Prostate gland (tissue), 2 donors: ENCODE measurements at regions not wholly inside any gene's neighbourhood (a gene's known extent, or its start where the extent isn't known, plus 50 kb on each side); places are given as distances from the start of the nearest gene placed in this dataset.

Experiments used
- DNase-seq: peaks from one replicate; pipeline ENCODE4 v3.0.0-alpha.2; 2019; ENCODE audit warnings: low spot score
- H3K27ac ChIP-seq, 2 donors: fragments of 200-600 bp; sonication (generic); 2 replicates each; pipeline ENCODE4 v1.5.1; 2017 to 2019
- H3K27me3 ChIP-seq: fragments of 200-600 bp; sonication (generic); replicated peaks from 2 replicates; pipeline ENCODE4 v1.5.1; 2019; ENCODE audit not compliant: insufficient read depth
- H3K36me3 ChIP-seq, 2 donors: fragments of 200-600 bp; sonication (generic); 1 replicate in 1 of 2; 2 replicates in 1 of 2; pipeline versions ENCODE4 v1.5.1 to v1.8.1; 2017 to 2019
- H3K4me1 ChIP-seq: fragments of 200-600 bp; sonication (generic); replicated peaks from 2 replicates; pipeline ENCODE4 v1.5.1; 2019
- H3K4me3 ChIP-seq, 2 donors: fragments of 200-600 bp; sonication (generic); 2 replicates each; pipeline ENCODE4 v1.5.1; 2017 to 2019
- H3K9me3 ChIP-seq: fragments of 200-600 bp; sonication (generic); 2 replicates; pipeline ENCODE4 v1.5.1; 2017
- POLR2A ChIP-seq: fragments of 450-650 bp; IDR thresholded peaks from one replicate; pipeline ENCODE4 v1.6.1; 2016; ENCODE audit warnings: antibody characterized with exemption, mild to moderate bottlenecking
- POLR2AphosphoS5 ChIP-seq: sonication (generic); formaldehyde crosslinking; IDR thresholded peaks from one replicate; pipeline ENCODE4 v1.6.1; 2017; ENCODE audit warnings: antibody characterized with exemption
- WGBS: methylation state at CpG from one replicate; pipeline ENCODE4 v1.1.5; 2018; 5-methylcytosine and 5-hydroxymethylcytosine counted together
- intact Hi-C: fragments of 100-400 bp; cut with DNase I; formaldehyde crosslinking; loops from one replicate; pipeline ENCODE4 v1.14.2; 2022
- TF ChIP-seq, protein P1 (sequence below), 4 experiments: fragments of 200-600 bp in 2 of 4; fragments of 450-650 bp in 2 of 4; sonication (generic) in 2 of 4; IDR thresholded peaks; 1 replicate in 3 of 4; 2 replicates in 1 of 4; pipeline ENCODE4 v1.5.1; 2016 to 2019; ENCODE audit warnings: antibody characterized with exemption in 4 of 4, mild to moderate bottlenecking in 2 of 4, moderate library complexity in 2 of 4

DNA sequence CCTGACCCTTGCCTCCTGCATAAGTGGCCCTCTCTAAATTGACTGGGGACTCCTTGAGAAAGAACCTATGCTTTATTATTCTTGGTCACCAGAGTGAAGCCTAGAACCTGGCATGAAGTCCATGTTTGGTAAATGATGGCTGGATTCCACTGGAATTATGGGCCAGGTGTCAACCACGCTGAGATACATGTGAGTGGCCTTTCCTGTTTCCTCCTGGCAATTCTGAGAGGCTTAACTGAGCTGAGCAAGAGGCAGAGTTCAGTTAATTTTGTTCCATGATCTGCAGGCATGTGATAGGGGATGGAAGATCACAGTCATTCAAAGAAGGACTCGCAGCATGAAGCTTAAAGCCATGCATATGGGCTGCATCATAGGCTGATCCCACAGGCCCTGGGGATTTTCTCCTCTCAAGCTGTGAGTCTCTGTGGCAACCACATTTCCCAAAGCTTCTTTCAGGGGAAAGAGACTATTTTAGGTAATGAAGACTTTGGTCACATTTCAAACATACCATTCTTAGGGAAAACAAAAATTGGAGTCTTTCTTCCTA, 69.4 kb upstream of the CLNK start:
- 70% methylated on average over 2 of the region's 2 CpGs for WGBS
- Histone ChIP-seq H3K9me3 (no peaks in the 10 kb centered on the region), H3K27ac (no peak overlapping the region), H3K27me3 (no peaks in the 10 kb centered on the region), H3K36me3 (no peaks in the 10 kb centered on the region), H3K4me1 (no peaks in the 10 kb centered on the region), H3K4me3 (no peak overlapping the region)
- TF ChIP-seq POLR2AphosphoS5 (no peak), POLR2A (no peak)
- TF ChIP-seq, protein P1, sequence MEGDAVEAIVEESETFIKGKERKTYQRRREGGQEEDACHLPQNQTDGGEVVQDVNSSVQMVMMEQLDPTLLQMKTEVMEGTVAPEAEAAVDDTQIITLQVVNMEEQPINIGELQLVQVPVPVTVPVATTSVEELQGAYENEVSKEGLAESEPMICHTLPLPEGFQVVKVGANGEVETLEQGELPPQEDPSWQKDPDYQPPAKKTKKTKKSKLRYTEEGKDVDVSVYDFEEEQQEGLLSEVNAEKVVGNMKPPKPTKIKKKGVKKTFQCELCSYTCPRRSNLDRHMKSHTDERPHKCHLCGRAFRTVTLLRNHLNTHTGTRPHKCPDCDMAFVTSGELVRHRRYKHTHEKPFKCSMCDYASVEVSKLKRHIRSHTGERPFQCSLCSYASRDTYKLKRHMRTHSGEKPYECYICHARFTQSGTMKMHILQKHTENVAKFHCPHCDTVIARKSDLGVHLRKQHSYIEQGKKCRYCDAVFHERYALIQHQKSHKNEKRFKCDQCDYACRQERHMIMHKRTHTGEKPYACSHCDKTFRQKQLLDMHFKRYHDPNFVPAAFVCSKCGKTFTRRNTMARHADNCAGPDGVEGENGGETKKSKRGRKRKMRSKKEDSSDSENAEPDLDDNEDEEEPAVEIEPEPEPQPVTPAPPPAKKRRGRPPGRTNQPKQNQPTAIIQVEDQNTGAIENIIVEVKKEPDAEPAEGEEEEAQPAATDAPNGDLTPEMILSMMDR (IDR thresholded peaks at IDR 0.05), result no peak
- intact Hi-C loops, result no loop called here
- DNase-seq, result no peak

DNA sequence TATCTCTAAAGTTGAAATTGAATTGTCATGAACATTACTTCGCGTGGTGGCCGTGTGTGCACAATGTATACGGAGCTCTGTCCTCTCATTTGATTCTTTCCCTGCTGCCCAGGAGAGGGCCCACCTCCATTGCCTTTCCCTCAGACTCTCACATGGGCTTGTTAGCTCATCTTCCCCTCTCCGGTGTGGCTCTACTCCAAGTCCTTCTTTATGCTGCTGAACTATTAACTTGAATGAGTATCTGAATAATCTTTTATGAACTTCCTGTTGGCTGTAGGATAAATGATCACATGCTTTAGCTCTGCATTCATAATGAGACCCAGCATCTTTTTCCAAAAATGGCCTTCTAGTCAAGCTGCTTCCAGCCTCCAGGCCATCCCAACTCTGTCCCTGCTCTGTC, 68.8 kb upstream of the CLNK start:
- 87% methylated on average over 5 of the region's 5 CpGs for WGBS
- H3K9me3 ChIP-seq, result no peaks in the 10 kb centered on the region
- TF ChIP-seq, protein P1 (IDR thresholded peaks at IDR 0.05), result no peak
- no peak for TF ChIP-seq POLR2A
- TF ChIP-seq POLR2AphosphoS5, result no peak
- intact Hi-C loops, result no loop called here
- H3K4me1 ChIP-seq, result no peaks in the 10 kb centered on the region
- no peak overlapping the region for H3K4me3 ChIP-seq
- no peaks in the 10 kb centered on the region for H3K27me3 ChIP-seq
- no peak for DNase-seq
- no peaks in the 10 kb centered on the region for H3K36me3 ChIP-seq
- H3K27ac ChIP-seq, result no peak overlapping the region

DNA sequence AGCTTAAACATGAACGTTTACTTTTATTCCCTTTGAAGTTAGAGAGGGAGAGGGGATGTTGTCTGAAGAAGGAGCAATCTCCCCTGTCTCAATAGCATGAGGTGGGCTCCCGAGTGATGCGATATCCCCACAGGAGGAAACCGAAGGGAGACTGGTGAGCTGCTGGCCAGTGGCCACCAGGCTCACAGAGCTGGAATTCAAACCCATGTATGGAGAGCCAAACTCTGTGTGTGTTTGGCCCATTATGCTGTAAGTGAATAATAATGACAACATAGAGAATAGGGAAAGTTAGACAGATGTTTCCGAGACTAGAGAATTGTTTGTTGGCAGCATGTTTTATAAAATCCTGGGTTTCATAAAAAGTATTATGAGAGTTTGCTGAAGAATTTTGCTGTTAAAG, 66.1 kb upstream of the CLNK start:
- Histone ChIP-seq H3K9me3 (no peaks in the 10 kb centered on the region), H3K27ac (no peak overlapping the region), H3K4me1 (no peaks in the 10 kb centered on the region), H3K4me3 (no peak overlapping the region), H3K27me3 (no peaks in the 10 kb centered on the region), H3K36me3 (no peaks in the 10 kb centered on the region)
- no peak for DNase-seq
- intact Hi-C loops, result no loop called here
- WGBS, result 29% methylated on average over 5 of the region's 5 CpGs
- TF ChIP-seq POLR2AphosphoS5 (no peak), POLR2A (no peak)
- TF ChIP-seq, protein P1 (IDR thresholded peaks at IDR 0.05), result no peak

DNA sequence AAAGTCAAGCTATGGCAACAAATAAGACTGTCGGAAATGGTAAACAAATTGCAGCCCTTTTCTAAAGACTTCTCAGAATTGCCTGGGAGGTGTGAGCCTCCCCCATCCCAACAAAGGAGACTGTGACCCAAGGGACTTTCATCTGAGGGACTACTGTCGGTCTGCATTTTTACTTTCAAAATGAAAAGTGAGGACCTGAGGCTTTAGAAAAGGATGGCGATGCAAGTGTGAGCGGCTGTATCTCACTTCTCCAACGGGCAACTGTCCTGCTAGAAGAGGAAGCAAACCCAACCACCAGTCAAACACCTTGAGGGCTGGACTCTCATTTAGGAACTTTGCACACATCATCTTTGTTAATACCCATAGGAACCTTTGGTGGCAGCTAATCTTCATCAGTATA, 62.6 kb upstream of the CLNK start:
- WGBS, result 77% methylated on average over 5 of the region's 5 CpGs
- H3K4me1 ChIP-seq, result no peaks in the 10 kb centered on the region
- intact Hi-C loops, result no loop called here
- H3K4me3 ChIP-seq, result no peak overlapping the region
- TF ChIP-seq, protein P1 (IDR thresholded peaks at IDR 0.05), result no peak
- TF ChIP-seq POLR2A (no peak), POLR2AphosphoS5 (no peak)
- no peaks in the 10 kb centered on the region for H3K36me3 ChIP-seq
- no peak for DNase-seq
- no peak overlapping the region for H3K27ac ChIP-seq
- no peaks in the 10 kb centered on the region for H3K27me3 ChIP-seq
- no peaks in the 10 kb centered on the region for H3K9me3 ChIP-seq

DNA sequence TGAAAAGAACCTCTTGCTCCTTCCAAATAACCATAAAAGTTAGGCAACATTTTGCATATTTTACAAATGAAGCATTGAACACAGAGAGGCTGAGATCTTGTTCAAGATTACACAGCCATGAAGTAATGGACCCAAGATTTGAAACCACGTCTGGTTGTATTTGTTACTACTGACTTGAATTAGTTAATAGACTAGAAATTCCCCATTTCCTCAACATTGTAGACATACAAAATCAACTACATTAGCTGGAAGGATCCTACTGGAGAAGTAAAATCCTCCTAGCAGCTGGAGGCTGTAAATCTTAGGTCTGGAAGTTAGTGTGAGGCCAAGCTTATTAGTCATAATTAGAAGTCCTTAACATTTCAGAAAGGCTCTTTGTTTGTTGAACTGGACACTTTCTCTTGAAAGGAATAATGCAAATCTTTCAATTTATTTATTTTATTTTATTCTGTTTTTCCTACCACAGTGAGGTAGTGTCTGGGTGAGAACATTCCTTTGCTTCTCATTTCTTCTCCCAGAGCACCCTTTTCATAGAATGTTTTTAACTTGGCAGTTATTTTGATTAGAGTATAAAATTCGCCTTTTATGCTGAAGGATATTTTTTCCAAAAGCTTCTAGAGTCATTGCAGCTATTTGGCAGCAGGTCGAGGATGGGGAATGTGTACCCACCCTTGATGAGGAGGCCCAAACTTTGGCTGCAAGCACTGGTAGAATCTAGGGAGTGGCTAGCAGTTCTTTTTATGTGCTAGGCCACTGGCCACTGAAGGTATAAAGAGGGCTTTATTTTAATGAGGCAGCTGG, 62.0 kb upstream of the CLNK start:
- intact Hi-C loops, result no loop called here
- Histone ChIP-seq H3K27me3 (no peaks in the 10 kb centered on the region), H3K4me1 (no peaks in the 10 kb centered on the region), H3K9me3 (no peaks in the 10 kb centered on the region), H3K4me3 (no peak overlapping the region), H3K36me3 (no peaks in the 10 kb centered on the region), H3K27ac (no peak overlapping the region)
- no peak for DNase-seq
- 43% methylated on average over 3 of the region's 3 CpGs for WGBS
- no peak for TF ChIP-seq POLR2AphosphoS5
- TF ChIP-seq POLR2A, result no peak
- TF ChIP-seq, protein P1 (IDR thresholded peaks at IDR 0.05), result no peak
